ENCODE measurements at regions not wholly inside any gene's neighbourhood (a gene's known extent, or its start where the extent isn't known, plus 50 kb on each side); places are given as distances from the start of the nearest gene placed in this dataset.

DNA sequence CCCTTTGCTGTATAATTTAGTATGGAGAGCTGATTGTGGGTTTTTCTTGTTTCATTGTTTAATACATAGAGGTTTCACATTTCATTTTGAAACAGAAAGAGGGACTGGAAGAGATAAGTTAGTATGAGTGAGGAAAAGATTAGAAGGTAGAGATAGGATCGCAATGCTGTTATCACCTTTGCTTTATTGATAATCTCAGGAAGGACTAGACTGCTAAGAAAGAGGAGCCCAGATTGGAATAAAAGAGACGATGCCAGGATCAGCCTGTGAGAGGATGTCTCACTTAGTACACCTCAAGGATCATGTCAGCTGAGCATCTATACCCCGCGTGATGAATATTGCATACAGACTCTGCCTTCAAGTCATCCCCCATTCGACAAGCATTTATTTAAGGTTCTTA is 178.0 kb upstream of the DMAC1 start:
- no peak overlapping the region for H2BK20ac ChIP-seq (ENCODE audit: low read depth, low read length, poor library complexity, severe bottlenecking)
- TF ChIP-seq, protein P1, sequence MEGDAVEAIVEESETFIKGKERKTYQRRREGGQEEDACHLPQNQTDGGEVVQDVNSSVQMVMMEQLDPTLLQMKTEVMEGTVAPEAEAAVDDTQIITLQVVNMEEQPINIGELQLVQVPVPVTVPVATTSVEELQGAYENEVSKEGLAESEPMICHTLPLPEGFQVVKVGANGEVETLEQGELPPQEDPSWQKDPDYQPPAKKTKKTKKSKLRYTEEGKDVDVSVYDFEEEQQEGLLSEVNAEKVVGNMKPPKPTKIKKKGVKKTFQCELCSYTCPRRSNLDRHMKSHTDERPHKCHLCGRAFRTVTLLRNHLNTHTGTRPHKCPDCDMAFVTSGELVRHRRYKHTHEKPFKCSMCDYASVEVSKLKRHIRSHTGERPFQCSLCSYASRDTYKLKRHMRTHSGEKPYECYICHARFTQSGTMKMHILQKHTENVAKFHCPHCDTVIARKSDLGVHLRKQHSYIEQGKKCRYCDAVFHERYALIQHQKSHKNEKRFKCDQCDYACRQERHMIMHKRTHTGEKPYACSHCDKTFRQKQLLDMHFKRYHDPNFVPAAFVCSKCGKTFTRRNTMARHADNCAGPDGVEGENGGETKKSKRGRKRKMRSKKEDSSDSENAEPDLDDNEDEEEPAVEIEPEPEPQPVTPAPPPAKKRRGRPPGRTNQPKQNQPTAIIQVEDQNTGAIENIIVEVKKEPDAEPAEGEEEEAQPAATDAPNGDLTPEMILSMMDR (conservative IDR thresholded peaks at IDR 0.05): no peak
- H3K9ac ChIP-seq (ENCODE audit: extremely low read depth, insufficient read length, low read length): no peak overlapping the region
- H3K4me2 ChIP-seq (ENCODE audit: insufficient read depth, insufficient read length, low read length): no peak overlapping the region
- no peaks in the 10 kb centered on the region for H3K27me3 ChIP-seq (ENCODE audit: insufficient read depth, low read length)
- Mint-ChIP-seq H3K4me1 (peaks cover 13 to 18% of the 10 kb centered on the region in 2 experiments), H3K27me3 (ENCODE audit: low read depth) (no peaks in the 10 kb centered on the region), H3K9me3 (no peaks in the 10 kb centered on the region), H3K36me3 (ENCODE audit: insufficient read depth in 1 of 3, low read depth in 3 of 3) (no peaks in the 10 kb centered on the region), H3K27ac (no peak overlapping the region), H3K4me3 (no peak overlapping the region)
- no CpG with 5 or more reads among the region's 5 CpGs for WGBS (ENCODE audit: extremely low coverage, insufficient read length, low lambda C conversion rate)
- H3T11ph ChIP-seq (ENCODE audit: low read length): no peak overlapping the region
- DNase-seq: no peak
- no peak overlapping the region for H2BK12ac ChIP-seq (ENCODE audit: insufficient read length, low read depth, low read length)
- no peaks in the 10 kb centered on the region for H3K79me2 ChIP-seq (ENCODE audit: insufficient read depth, low read length)
- no peak overlapping the region for H2AFZ ChIP-seq (ENCODE audit: low read length)
- no peak overlapping the region for H2BK120ac ChIP-seq (ENCODE audit: low read depth, low read length, poor library complexity, severe bottlenecking)
- no peak overlapping the region for H2AK5ac ChIP-seq (ENCODE audit: insufficient read length, low read length)
- no peak overlapping the region for H3K18ac ChIP-seq (ENCODE audit: insufficient read length, low read depth, low read length)
- H3K4ac ChIP-seq (ENCODE audit: low read depth, low read length): no peak overlapping the region
- H3K23ac ChIP-seq (ENCODE audit: insufficient read length, low read depth, low read length): no peak overlapping the region
- H4K91ac ChIP-seq (ENCODE audit: insufficient read length, low read depth, low read length): no peak overlapping the region
- H3K23me2 ChIP-seq (ENCODE audit: insufficient read length, low read depth, low read length, poor library complexity, severe bottlenecking): no peaks in the 10 kb centered on the region
- H3K79me1 ChIP-seq (ENCODE audit: insufficient read depth, low read depth, low read length, poor library complexity, severe bottlenecking): no peaks in the 10 kb centered on the region
- H3K9me3 ChIP-seq (ENCODE audit: control insufficient read depth, low read depth, low read length): no peaks in the 10 kb centered on the region
- no peaks in the 10 kb centered on the region for H4K20me1 ChIP-seq (ENCODE audit: control insufficient read depth, insufficient read depth, insufficient read length)
- H3K27ac ChIP-seq (ENCODE audit: insufficient read length, low read depth, low read length): no peak overlapping the region
- no peak overlapping the region for H2BK15ac ChIP-seq (ENCODE audit: low read depth, low read length)
- no peaks in the 10 kb centered on the region; the same call in 1 of the 2 replicates for H3K4me1 ChIP-seq (ENCODE audit: insufficient read depth, low read length)
- H4K8ac ChIP-seq (replicated peaks; ENCODE audit: insufficient read length, low read depth, low read length): no peak overlapping the region
- H2BK5ac ChIP-seq (ENCODE audit: insufficient read length, low read length): no peak overlapping the region
- no peak overlapping the region for H4K5ac ChIP-seq (ENCODE audit: insufficient read length, low read depth, low read length)
- no peak overlapping the region for H3K56ac ChIP-seq (ENCODE audit: insufficient read length, low read depth, low read length)
- H3K14ac ChIP-seq (ENCODE audit: insufficient read depth, low read length): no peak overlapping the region

Measured in H9 (cell line).